MM.1S (cell line): ENCODE measurements at regions not wholly inside any gene's neighbourhood (a gene's known extent, or its start where the extent isn't known, plus 50 kb on each side); places are given as distances from the start of the nearest gene placed in this dataset.

ENCODE experiments used
- DNase-seq: peaks from one replicate; pipeline ENCODE4 v3.0.0-alpha.2; 2015
- H2AFZ ChIP-seq: fragments of 300-600 bp; sonication (generic); 2 replicates; pipeline ENCODE4 v1.6.0; 2016; ENCODE audit warnings: antibody characterized with exemption, low read length
- H3F3A ChIP-seq: fragments of 300-600 bp; sonication (generic); 2 replicates; pipeline ENCODE4 v1.6.1; 2016; ENCODE audit warnings: mild to moderate bottlenecking, antibody characterized with exemption, low read length, moderate library complexity, mixed read lengths; ENCODE audit not compliant: insufficient read depth
- H3K27ac ChIP-seq: fragments of 300-600 bp; sonication (generic); 2 replicates; pipeline ENCODE4 v1.5.1; 2016; ENCODE audit warnings: mild to moderate bottlenecking, low read length
- H3K27me3 ChIP-seq: fragments of 300-600 bp; sonication (generic); replicated peaks from 2 replicates; pipeline ENCODE4 v1.6.0; 2016; ENCODE audit warnings: low read length; ENCODE audit not compliant: insufficient read depth
- H3K36me3 ChIP-seq: fragments of 300-600 bp; sonication (generic); replicated peaks from 2 replicates; pipeline ENCODE4 v1.6.1; 2016; ENCODE audit warnings: mild to moderate bottlenecking, low read length, mixed read lengths; ENCODE audit not compliant: insufficient read depth
- H3K4me1 ChIP-seq: fragments of 300-600 bp; sonication (generic); 2 replicates; pipeline ENCODE4 v1.6.1; 2016; ENCODE audit warnings: low read length, mixed read lengths
- H3K4me2 ChIP-seq: fragments of 300-600 bp; sonication (generic); 2 replicates; pipeline ENCODE4 v1.6.0; 2016; ENCODE audit warnings: low read depth, low read length
- H3K4me3 ChIP-seq: fragments of 300-600 bp; sonication (generic); 2 replicates; pipeline ENCODE4 v1.5.1; 2016; ENCODE audit warnings: low read length, mixed read lengths
- H3K79me2 ChIP-seq: fragments of 300-600 bp; sonication (generic); 2 replicates; pipeline ENCODE4 v1.6.1; 2016; ENCODE audit warnings: mixed run types, low read length, mixed read lengths
- H3K9ac ChIP-seq: fragments of 300-600 bp; sonication (generic); 2 replicates; pipeline ENCODE4 v1.6.1; 2016; ENCODE audit warnings: low read length, mixed read lengths
- H3K9me2 ChIP-seq: fragments of 300-600 bp; sonication (generic); replicated peaks from 2 replicates; pipeline ENCODE4 v1.6.1; 2016; ENCODE audit warnings: mild to moderate bottlenecking, low read length, mixed read lengths; ENCODE audit not compliant: insufficient read depth
- H3K9me3 ChIP-seq: fragments of 300-600 bp; sonication (generic); replicated peaks from 2 replicates; pipeline ENCODE4 v1.6.1; 2016; ENCODE audit warnings: mild to moderate bottlenecking, low read length, mixed read lengths; ENCODE audit not compliant: insufficient read depth
- H4K20me1 ChIP-seq: fragments of 300-600 bp; sonication (generic); 2 replicates; pipeline ENCODE4 v1.6.1; 2016; ENCODE audit warnings: mild to moderate bottlenecking, low read length, moderate library complexity, mixed read lengths; ENCODE audit not compliant: insufficient read depth
- EZH2 ChIP-seq: fragments of 300-600 bp; sonication (generic); optimal IDR thresholded peaks from 2 replicates; pipeline ENCODE3; 2017; ENCODE audit warnings: low read depth, mild to moderate bottlenecking, antibody characterized with exemption, low read length, mixed read lengths
- EZH2phosphoT487 ChIP-seq: fragments of 300-600 bp; sonication (generic); IDR thresholded peaks from 2 replicates; pipeline ENCODE4 v1.6.1; 2018; ENCODE audit warnings: antibody characterized with exemption, low read length
- TF ChIP-seq, protein P1 (sequence below): fragments of 300-600 bp; sonication (generic); IDR thresholded peaks from 2 replicates; pipeline ENCODE4 v1.5.1; 2016; ENCODE audit warnings: antibody characterized with exemption, low read length, mixed read lengths

DNA sequence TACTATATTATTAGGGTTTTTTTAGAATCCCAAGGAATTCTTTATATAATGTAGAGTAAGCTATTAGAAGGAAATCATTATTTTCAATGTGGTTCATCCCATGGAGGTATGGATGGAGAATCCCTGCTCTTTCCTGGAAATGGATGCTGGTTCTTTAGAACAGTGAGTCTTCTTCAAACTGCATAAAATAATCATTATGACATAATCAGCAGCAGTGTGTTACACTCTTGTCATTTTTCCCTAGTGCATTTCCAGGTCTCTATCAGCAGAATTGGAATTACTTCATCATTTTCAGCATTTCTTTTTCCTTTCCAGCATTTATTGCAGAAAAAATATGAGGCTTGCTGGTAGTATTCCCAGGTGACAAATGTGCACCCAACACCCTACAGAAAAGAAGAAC is 168.1 kb downstream of the ETAA1 start:
- no peak overlapping the region for H3K4me2 ChIP-seq
- no peak overlapping the region for H3K27ac ChIP-seq
- no peak overlapping the region for H3K4me3 ChIP-seq
- no peaks in the 10 kb centered on the region for H3K9me3 ChIP-seq
- H3F3A ChIP-seq: no peaks in the 10 kb centered on the region
- H3K9ac ChIP-seq: no peak overlapping the region
- no peaks in the 10 kb centered on the region for H3K27me3 ChIP-seq
- DNase-seq: no peak
- no peaks in the 10 kb centered on the region for H3K36me3 ChIP-seq
- no peaks in the 10 kb centered on the region for H3K79me2 ChIP-seq
- H3K4me1 ChIP-seq: no peaks in the 10 kb centered on the region
- no peaks in the 10 kb centered on the region for H3K9me2 ChIP-seq
- no peak overlapping the region for H2AFZ ChIP-seq
- TF ChIP-seq EZH2: no peak
- no peak for TF ChIP-seq EZH2phosphoT487
- TF ChIP-seq, protein P1, sequence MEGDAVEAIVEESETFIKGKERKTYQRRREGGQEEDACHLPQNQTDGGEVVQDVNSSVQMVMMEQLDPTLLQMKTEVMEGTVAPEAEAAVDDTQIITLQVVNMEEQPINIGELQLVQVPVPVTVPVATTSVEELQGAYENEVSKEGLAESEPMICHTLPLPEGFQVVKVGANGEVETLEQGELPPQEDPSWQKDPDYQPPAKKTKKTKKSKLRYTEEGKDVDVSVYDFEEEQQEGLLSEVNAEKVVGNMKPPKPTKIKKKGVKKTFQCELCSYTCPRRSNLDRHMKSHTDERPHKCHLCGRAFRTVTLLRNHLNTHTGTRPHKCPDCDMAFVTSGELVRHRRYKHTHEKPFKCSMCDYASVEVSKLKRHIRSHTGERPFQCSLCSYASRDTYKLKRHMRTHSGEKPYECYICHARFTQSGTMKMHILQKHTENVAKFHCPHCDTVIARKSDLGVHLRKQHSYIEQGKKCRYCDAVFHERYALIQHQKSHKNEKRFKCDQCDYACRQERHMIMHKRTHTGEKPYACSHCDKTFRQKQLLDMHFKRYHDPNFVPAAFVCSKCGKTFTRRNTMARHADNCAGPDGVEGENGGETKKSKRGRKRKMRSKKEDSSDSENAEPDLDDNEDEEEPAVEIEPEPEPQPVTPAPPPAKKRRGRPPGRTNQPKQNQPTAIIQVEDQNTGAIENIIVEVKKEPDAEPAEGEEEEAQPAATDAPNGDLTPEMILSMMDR: no peak
- no peaks in the 10 kb centered on the region for H4K20me1 ChIP-seq

DNA sequence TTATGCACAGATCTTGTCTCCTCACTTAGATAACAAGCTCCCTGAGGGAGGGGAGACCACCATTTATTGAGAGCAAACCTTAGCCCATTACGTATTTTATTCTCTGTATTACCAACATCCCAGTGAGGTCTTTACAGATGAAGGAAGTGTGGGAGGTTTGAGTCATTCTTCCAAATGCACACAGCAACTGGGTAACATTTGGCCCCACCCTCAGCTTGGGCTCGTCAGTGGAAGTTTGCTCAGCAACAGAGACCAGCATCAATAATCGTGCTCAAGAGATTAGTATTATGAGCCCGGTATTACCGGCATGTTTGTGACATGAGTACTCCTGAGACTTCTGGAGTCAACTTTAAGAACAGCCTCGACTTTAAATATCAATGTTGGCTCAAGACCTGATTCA is 168.6 kb downstream of the ETAA1 start:
- no peak for DNase-seq
- Histone ChIP-seq H3K27me3 (no peaks in the 10 kb centered on the region), H3F3A (no peaks in the 10 kb centered on the region), H3K4me1 (no peaks in the 10 kb centered on the region), H3K9me3 (no peaks in the 10 kb centered on the region), H4K20me1 (no peaks in the 10 kb centered on the region), H3K4me3 (no peak overlapping the region), H2AFZ (no peak overlapping the region), H3K27ac (no peak overlapping the region), H3K4me2 (no peak overlapping the region), H3K36me3 (no peaks in the 10 kb centered on the region), H3K9ac (no peak overlapping the region), H3K79me2 (no peaks in the 10 kb centered on the region), H3K9me2 (no peaks in the 10 kb centered on the region)
- TF ChIP-seq, protein P1: no peak
- TF ChIP-seq EZH2phosphoT487 (no peak), EZH2 (no peak)

DNA sequence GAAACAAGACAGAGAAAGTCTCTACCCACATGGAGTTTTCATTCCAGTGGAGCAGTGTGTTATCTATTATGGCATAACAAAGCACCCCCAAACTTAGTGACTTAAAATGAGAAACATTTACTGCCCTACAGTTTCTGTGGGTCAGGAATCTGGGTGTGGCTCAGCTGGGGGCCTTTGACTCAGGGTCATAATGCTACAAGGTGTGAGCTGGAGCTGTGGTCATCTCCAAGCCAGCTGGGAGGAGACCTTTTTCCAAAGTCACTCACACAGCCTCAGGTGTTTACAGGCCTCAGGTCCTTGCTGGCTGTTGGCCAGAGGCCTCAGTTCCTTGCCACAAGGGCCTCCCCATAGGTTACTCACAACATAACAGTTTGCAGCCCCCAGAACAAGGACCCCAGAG is 169.2 kb downstream of the ETAA1 start:
- no peak overlapping the region for H3K9ac ChIP-seq
- no peaks in the 10 kb centered on the region for H3K9me2 ChIP-seq
- H3K36me3 ChIP-seq: no peaks in the 10 kb centered on the region
- no peak overlapping the region for H3K4me3 ChIP-seq
- no peaks in the 10 kb centered on the region for H3F3A ChIP-seq
- H3K4me1 ChIP-seq: no peaks in the 10 kb centered on the region
- H2AFZ ChIP-seq: no peak overlapping the region
- no peaks in the 10 kb centered on the region for H3K9me3 ChIP-seq
- DNase-seq: no peak
- H4K20me1 ChIP-seq: no peaks in the 10 kb centered on the region
- TF ChIP-seq, protein P1: no peak
- TF ChIP-seq EZH2phosphoT487: no peak
- no peak for TF ChIP-seq EZH2
- no peak overlapping the region for H3K4me2 ChIP-seq
- H3K27me3 ChIP-seq: no peaks in the 10 kb centered on the region
- no peak overlapping the region for H3K27ac ChIP-seq
- H3K79me2 ChIP-seq: no peaks in the 10 kb centered on the region
